Psoas muscle (tissue), 7 donors: ENCODE measurements at regions not wholly inside any gene's neighbourhood (a gene's known extent, or its start where the extent isn't known, plus 50 kb on each side); places are given as distances from the start of the nearest gene placed in this dataset.

Experiments used
- ATAC-seq, 4 donors: fragments of 200-7000 bp; cut with Tn5 transposase; one replicate each; pipeline ENCODE4 v1.9.1; 2020; ENCODE audit warnings: moderate library complexity in 3 of 4, mild to moderate bottlenecking in 2 of 4
- DNase-seq, 2 donors: peaks; one replicate each; pipeline ENCODE4 v3.0.0-alpha.2; 2020
- H3K27ac ChIP-seq: fragments of 200-600 bp; one replicate; pipeline ENCODE4 v1.8.0; 2022
- H3K27me3 ChIP-seq, 3 donors: fragments of 200-600 bp in 1 of 3; one replicate each; pipeline versions ENCODE4 v1.6.1 to v1.8.0; 2013 to 2022; ENCODE audit warnings: low read length in 2 of 3, mild to moderate bottlenecking in 2 of 3, moderate library complexity in 1 of 3; ENCODE audit not compliant: insufficient read depth in 3 of 3
- H3K36me3 ChIP-seq, 2 donors: fragments of 200-600 bp in 1 of 2; one replicate each; pipeline versions ENCODE4 v1.6.1 to v1.8.0; 2013 to 2022; ENCODE audit warnings: low read depth in 1 of 2, mild to moderate bottlenecking in 1 of 2, moderate library complexity in 1 of 2; ENCODE audit not compliant: insufficient read depth in 1 of 2
- H3K4me1 ChIP-seq: fragments of 200-600 bp; one replicate; pipeline ENCODE4 v1.8.0; 2022
- H3K4me3 ChIP-seq: fragments of 200-600 bp; one replicate; pipeline ENCODE4 v1.8.0; 2022; ENCODE audit warnings: mild to moderate bottlenecking
- H3K9me3 ChIP-seq: fragments of 200-600 bp; one replicate; pipeline ENCODE4 v1.8.0; 2022
- WGBS, 3 donors: extraction: QIAGEN DNeasy Blood & Tissue Kit; methylation state at CpG; one replicate each; pipeline versions ENCODE4 v1.1.6 to v1.1.7; 2013; 5-methylcytosine and 5-hydroxymethylcytosine counted together
- intact Hi-C, 2 donors: fragments of 100-400 bp; cut with DNase I; formaldehyde crosslinking; loops; one replicate each; pipeline versions ENCODE4 v1.11.0 to v1.14.2; 2022
- TF ChIP-seq, protein P1 (sequence below): fragments of 200-600 bp; IDR thresholded peaks from one replicate; pipeline ENCODE4 v1.8.0; 2022; ENCODE audit warnings: antibody characterized with exemption
- donor health status: healthy with polysubstance abuse.
- donor health status: DM: no; HTN: no; CAD: no; lungs with moderate emphysema.
- donor health status: Bipolar disorder and iron deficiency.
- donor health status: healthy.
- donor health status: DM: yes; HTN: yes; CAD: no.
- donor health status: DM: no; HTN: no; CAD: no.
- donor health status: DM: yes; HTN: yes; CAD: no.

- TF ChIP-seq, protein P1, sequence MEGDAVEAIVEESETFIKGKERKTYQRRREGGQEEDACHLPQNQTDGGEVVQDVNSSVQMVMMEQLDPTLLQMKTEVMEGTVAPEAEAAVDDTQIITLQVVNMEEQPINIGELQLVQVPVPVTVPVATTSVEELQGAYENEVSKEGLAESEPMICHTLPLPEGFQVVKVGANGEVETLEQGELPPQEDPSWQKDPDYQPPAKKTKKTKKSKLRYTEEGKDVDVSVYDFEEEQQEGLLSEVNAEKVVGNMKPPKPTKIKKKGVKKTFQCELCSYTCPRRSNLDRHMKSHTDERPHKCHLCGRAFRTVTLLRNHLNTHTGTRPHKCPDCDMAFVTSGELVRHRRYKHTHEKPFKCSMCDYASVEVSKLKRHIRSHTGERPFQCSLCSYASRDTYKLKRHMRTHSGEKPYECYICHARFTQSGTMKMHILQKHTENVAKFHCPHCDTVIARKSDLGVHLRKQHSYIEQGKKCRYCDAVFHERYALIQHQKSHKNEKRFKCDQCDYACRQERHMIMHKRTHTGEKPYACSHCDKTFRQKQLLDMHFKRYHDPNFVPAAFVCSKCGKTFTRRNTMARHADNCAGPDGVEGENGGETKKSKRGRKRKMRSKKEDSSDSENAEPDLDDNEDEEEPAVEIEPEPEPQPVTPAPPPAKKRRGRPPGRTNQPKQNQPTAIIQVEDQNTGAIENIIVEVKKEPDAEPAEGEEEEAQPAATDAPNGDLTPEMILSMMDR, result no peak
- 87 to 92% (median 91%) methylated on average over 3 of the region's 3 CpGs for WGBS, 3 donors
Measured at GRCh38 chr11:134571301-134571700, 159.3 kb upstream of the B3GAT1 start.

DNA sequence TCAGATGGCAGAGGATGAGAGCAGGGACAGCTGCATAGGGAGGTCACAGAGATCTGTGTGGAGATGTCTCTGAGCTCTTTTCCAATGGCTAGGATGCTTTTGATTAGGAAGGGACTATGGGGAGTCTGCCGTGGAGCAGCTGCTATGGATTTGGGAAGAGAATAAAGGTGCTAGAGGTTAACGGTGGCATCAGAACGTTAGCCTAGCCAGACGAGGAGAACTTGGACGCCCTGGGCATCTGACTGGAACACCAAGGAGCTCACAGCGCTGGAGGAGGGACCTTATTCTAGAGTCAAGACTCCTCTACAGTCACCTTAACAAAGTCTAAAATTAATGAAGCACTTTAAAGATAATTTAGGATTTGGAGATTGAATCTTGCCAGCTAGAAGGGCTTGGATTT, 157.2 kb upstream of the B3GAT1 start:
- Histone ChIP-seq H3K4me3 (no peak overlapping the region), H3K27me3 (peaks cover 0 to under 1% (median 0%) of the 10 kb centered on the region in 3 donors), H3K36me3 (no peaks in the 10 kb centered on the region), H3K4me1 (no peaks in the 10 kb centered on the region), H3K9me3 (no peaks in the 10 kb centered on the region), H3K27ac (no peak overlapping the region)
- DNase-seq (no peak), ATAC-seq (no peak)
- WGBS, 3 donors, result 64 to 75% (median 66%) methylated on average over 6 of the region's 6 CpGs
- TF ChIP-seq, protein P1, result no peak
- intact Hi-C loops, result no loop called here

More at GRCh38 chr11:134571301-134571700, 159.3 kb upstream of the B3GAT1 start:
- H3K4me3 ChIP-seq, result no peak overlapping the region
- H3K27me3 ChIP-seq, result peaks cover 0 to 1% (median 0%) of the 10 kb centered on the region in 3 donors
- no peak for DNase-seq
- no peak for ATAC-seq
- no peak overlapping the region for H3K27ac ChIP-seq
- no peaks in the 10 kb centered on the region for H3K36me3 ChIP-seq
- H3K4me1 ChIP-seq, result no peaks in the 10 kb centered on the region
- intact Hi-C loops, result no loop called here
- H3K9me3 ChIP-seq, result no peaks in the 10 kb centered on the region

DNA sequence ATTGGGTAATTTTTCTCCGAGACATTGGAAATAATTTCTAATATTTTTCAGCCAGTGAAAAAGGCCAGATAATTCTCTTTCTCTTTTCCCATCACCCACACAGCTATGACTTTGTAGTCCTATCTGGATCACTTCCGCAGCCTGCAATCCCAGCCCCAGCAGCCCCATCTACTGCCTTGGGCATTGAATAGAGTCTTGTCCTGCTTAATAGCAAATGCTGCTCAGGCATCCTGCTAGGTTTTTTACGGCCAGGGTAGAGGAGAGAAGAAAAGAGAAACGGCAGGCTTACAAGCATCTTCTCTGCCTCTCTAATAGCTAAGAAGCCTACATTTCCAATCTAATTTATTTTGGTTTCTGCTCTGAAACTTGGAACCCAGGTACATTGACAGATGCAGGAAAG, 154.3 kb upstream of the B3GAT1 start:
- Histone ChIP-seq H3K36me3 (no peaks in the 10 kb centered on the region), H3K4me1 (no peaks in the 10 kb centered on the region), H3K4me3 (no peak overlapping the region), H3K27me3 (no peaks in the 10 kb centered on the region), H3K9me3 (no peaks in the 10 kb centered on the region), H3K27ac (no peak overlapping the region)
- TF ChIP-seq, protein P1, result no peak
- ATAC-seq (no peak), DNase-seq (no peak)
- WGBS, 3 donors, result 54 to 58% (median 56%) methylated on average over 4 of the region's 4 CpGs
- intact Hi-C loops, result no loop called here

DNA sequence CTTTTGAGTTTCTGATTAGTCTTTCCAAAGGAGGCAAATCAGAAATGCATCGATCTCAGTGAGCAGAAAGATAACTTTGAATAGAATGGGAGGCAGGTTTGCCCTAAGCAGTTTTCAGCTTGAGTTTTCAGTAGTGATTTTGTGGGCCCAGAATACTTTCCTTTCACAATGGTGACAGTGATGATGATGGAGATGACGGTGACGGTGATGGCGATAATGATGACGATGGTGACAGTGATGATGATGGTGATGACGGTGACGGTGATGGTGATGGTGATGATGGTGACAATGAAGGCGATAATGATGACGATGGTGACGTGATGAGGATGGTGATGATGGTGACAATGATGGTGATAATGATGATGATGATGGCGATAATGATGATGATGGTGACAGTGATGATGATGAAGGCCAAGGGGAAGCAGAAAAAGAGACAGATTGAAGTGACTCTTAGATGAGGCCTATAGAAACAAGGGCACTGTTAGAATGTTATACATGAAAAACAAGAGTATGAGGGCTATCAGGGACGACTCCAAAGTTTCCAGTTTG, 153.4 kb upstream of the B3GAT1 start:
- 85 to 88% (median 86%) methylated on average over 12 of the region's 12 CpGs for WGBS, 3 donors
- DNase-seq (no peak), ATAC-seq (no peak)
- intact Hi-C loops, result no loop called here
- Histone ChIP-seq H3K4me1 (no peaks in the 10 kb centered on the region), H3K27me3 (no peaks in the 10 kb centered on the region), H3K4me3 (no peak overlapping the region), H3K27ac (no peak overlapping the region), H3K9me3 (no peaks in the 10 kb centered on the region), H3K36me3 (no peaks in the 10 kb centered on the region)
- TF ChIP-seq, protein P1, result no peak
